Ovary (tissue), 7 donors: ENCODE measurements at regions not wholly inside any gene's neighbourhood (a gene's known extent, or its start where the extent isn't known, plus 50 kb on each side); places are given as distances from the start of the nearest gene placed in this dataset.

ENCODE experiments used
- DNase-seq, 5 donors: peaks; one replicate each; pipeline ENCODE4 v3.0.0-alpha.2; 2019 to 2020
- H3K27ac ChIP-seq, 2 donors: fragments of 200-600 bp; one replicate each; pipeline versions ENCODE4 v1.5.1 to v1.8.0; 2019 to 2022
- H3K27me3 ChIP-seq: fragments of 200-600 bp; one replicate; pipeline ENCODE4 v1.8.0; 2022
- H3K36me3 ChIP-seq: fragments of 200-600 bp; sonication (generic); one replicate; pipeline ENCODE4 v1.5.1; 2019
- H3K4me1 ChIP-seq: one replicate; pipeline ENCODE4 v1.8.1; 2013; ENCODE audit warnings: mild to moderate bottlenecking, moderate library complexity; ENCODE audit not compliant: insufficient read depth
- H3K4me3 ChIP-seq: fragments of 200-600 bp; sonication (generic); one replicate; pipeline ENCODE4 v1.5.1; 2017
- H3K9me3 ChIP-seq, 2 donors: fragments of 200-600 bp in 1 of 2; sonication (generic) in 1 of 2; one replicate each; pipeline versions ENCODE4 v1.5.1 to v1.8.1; 2013 to 2019; ENCODE audit warnings: mild to moderate bottlenecking in 1 of 2, moderate library complexity in 1 of 2
- CTCF ChIP-seq, 3 donors: fragments of 450-650 bp in 2 of 3; fragments of 200-600 bp in 1 of 3; IDR thresholded peaks; one replicate each; pipeline versions ENCODE4 v1.5.1 to v1.8.0; 2016 to 2022; ENCODE audit warnings: antibody characterized with exemption in 3 of 3, mild to moderate bottlenecking in 1 of 3
- EP300 ChIP-seq: sonication (generic); formaldehyde crosslinking; IDR thresholded peaks from one replicate; pipeline ENCODE4 v1.6.1; 2017; ENCODE audit warnings: antibody characterized with exemption
- POLR2A ChIP-seq: fragments of 450-650 bp; IDR thresholded peaks from one replicate; pipeline ENCODE4 v1.6.1; 2017; ENCODE audit warnings: antibody characterized with exemption, mild to moderate bottlenecking, moderate library complexity
- WGBS, 3 donors: extraction: QIAGEN DNeasy Blood & Tissue Kit in 1 of 3; methylation state at CpG; one replicate each; pipeline versions ENCODE4 v1.1.5 to v1.1.7; 2013 to 2017; 5-methylcytosine and 5-hydroxymethylcytosine counted together
- intact Hi-C, 4 donors: fragments of 100-400 bp; cut with DNase I; formaldehyde crosslinking; loops; one replicate each; pipeline versions ENCODE4 v1.11.0 to v1.15.1; 2022 to 2023
- donor health status: DM: no; HTN: no; CAD: no; lungs with moderate emphysema.
- donor health status: DM: no; HTN: no; CAD: no.
- donor health status: Bipolar disorder and iron deficiency.
- donor health status: DM: no; HTN: no; CAD: no.
- donor health status: DM: yes; HTN: yes; CAD: no.

- intact Hi-C loops, result no loop called here
- TF ChIP-seq POLR2A (no peak), CTCF (IDR thresholded peaks at IDR 0.05) (no peak), EP300 (no peak)
- Histone ChIP-seq H3K9me3 (no peaks in the 10 kb centered on the region), H3K4me1 (peaks cover 26% of the 10 kb centered on the region), H3K36me3 (no peaks in the 10 kb centered on the region), H3K27me3 (no peaks in the 10 kb centered on the region), H3K4me3 (no peak overlapping the region), H3K27ac (no peak overlapping the region)
- DNase-seq, result peak in 4 of 5 donors; percentile 45 to 75 (median 71)
- 28 to 40% (median 34%) methylated on average over 17 of the region's 17 CpGs for WGBS, 3 donors
Measured at GRCh38 chr21:39020751-39021477, 162.3 kb downstream of the PSMG1 start.

- no peaks in the 10 kb centered on the region for H3K27me3 ChIP-seq
- H3K9me3 ChIP-seq, result no peaks in the 10 kb centered on the region
- no peak overlapping the region for H3K4me3 ChIP-seq
- no peak for TF ChIP-seq EP300
- no peak for DNase-seq
- H3K27ac ChIP-seq, result no peak overlapping the region
- 41 to 78% (median 77%) methylated on average over 4 of the region's 4 CpGs for WGBS, 3 donors
- no peaks in the 10 kb centered on the region for H3K36me3 ChIP-seq
- intact Hi-C loops, result loop anchor here in 1 of 4 donors (10.0 kb wide), 1 partner anchor 76 kb away; no protein-coding TSS in a partner anchor
- H3K4me1 ChIP-seq, result peaks cover 26% of the 10 kb centered on the region
Measured at GRCh38 chr21:39018730-39019129, 164.5 kb downstream of the PSMG1 start.

DNA sequence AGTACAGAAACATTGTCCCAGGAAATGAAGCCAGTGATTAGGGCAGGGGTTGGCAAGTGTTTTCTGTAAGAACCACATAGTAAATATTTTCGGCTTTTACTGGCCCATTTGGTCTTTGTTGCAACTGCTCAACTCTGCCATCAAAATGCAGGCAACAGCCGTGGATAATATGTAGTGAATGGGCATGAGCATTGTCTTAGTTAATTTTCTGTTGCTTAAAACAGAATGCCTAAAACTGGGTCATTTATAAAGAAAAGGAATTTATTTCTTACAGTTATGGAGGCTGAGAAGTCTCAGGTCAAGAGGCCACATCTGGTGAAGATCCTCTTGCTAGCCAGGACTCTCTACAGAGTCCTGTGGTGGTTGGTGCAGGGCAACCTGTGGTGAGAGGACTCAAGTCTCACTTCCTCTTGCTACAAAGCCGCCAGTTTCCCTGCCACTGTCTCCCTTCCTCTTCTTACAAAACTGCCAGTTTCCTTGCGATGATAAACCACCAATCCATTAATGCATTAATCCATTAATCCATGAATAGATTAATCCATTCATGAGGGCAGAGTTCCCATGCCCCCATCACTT, 166.4 kb downstream of the PSMG1 start:
- WGBS, 3 donors, result 86 to 94% (median 91%) methylated on average over 4 of the region's 4 CpGs
- intact Hi-C loops, result loop anchor here in 1 of 4 donors (10.0 kb wide), 1 partner anchor 78 kb away; no protein-coding TSS in a partner anchor
- H3K4me3 ChIP-seq, result no peak overlapping the region
- no peaks in the 10 kb centered on the region for H3K27me3 ChIP-seq
- no peak for DNase-seq
- TF ChIP-seq CTCF (IDR thresholded peaks at IDR 0.05) (no peak), EP300 (no peak), POLR2A (no peak)
- peaks cover 10% of the 10 kb centered on the region for H3K4me1 ChIP-seq
- H3K36me3 ChIP-seq, result no peaks in the 10 kb centered on the region
- H3K27ac ChIP-seq, result no peak overlapping the region
- H3K9me3 ChIP-seq, result no peaks in the 10 kb centered on the region

DNA sequence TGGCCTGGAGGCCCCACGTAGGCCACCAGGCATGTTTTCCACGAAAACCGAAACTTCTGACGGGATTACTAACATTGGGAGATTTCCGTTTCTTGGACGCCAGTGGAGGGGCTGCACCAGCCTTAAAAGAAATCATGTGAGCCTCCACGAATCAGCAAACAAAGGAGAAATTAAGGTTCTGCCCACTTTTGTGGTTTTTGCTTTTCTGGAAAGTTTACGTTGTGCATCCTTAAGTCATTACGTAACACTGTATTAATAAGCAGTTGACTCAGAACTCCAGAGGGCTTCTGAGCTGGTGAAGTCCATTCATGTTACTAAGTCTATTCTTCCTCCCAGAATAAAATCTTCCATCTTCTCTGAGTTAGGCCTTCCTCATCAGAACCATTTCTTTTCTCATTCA, 168.5 kb downstream of the PSMG1 start:
- Histone ChIP-seq H3K27ac (no peak overlapping the region), H3K9me3 (no peaks in the 10 kb centered on the region), H3K4me1 (no peaks in the 10 kb centered on the region), H3K36me3 (no peaks in the 10 kb centered on the region), H3K27me3 (no peaks in the 10 kb centered on the region), H3K4me3 (no peak overlapping the region)
- intact Hi-C loops, result loop anchor here in 1 of 4 donors (10.0 kb wide), 1 partner anchor 80 kb away; no protein-coding TSS in a partner anchor
- no peak for DNase-seq
- TF ChIP-seq CTCF (IDR thresholded peaks at IDR 0.05) (no peak), EP300 (no peak), POLR2A (no peak)
- WGBS, 3 donors, result 85 to 91% (median 87%) methylated on average over 9 of the region's 9 CpGs
